HG02981 (cell line): ENCODE measurements at regions not wholly inside any gene's neighbourhood (a gene's known extent, or its start where the extent isn't known, plus 50 kb on each side); places are given as distances from the start of the nearest gene placed in this dataset.
"Not testable (repeated sequence)": the region's sequence is repeated elsewhere in the genome, so short reads cannot be mapped to it uniquely, and the experiment has no call there.

Experiments used
- ATAC-seq: cut with Tn5 transposase; IDR thresholded peaks from one replicate; pipeline ENCODE4 v1.9.1; 2021; ENCODE audit warnings: mild to moderate bottlenecking, moderate library complexity; ENCODE audit not compliant: unreplicated experiment

DNA sequence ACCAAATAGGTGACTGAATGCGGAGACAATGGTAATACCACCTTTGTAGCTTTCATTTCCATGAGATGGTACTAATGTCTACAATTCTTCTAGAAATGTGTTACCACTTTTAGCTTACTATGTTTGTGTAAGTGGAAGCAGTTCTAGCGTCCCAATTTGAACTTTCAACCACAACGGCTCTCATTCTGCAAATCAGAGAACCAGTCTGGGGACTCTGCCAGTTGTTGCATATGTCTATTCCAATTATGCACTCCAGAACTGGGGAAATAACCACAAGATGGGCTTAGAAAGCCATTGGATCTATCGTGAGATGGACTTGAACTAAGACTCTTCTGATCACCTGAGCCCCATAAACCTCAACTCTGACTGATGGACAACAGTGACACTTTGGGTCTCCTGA, 862.3 kb downstream of the SLITRK1 start:
- ATAC-seq: no peak

DNA sequence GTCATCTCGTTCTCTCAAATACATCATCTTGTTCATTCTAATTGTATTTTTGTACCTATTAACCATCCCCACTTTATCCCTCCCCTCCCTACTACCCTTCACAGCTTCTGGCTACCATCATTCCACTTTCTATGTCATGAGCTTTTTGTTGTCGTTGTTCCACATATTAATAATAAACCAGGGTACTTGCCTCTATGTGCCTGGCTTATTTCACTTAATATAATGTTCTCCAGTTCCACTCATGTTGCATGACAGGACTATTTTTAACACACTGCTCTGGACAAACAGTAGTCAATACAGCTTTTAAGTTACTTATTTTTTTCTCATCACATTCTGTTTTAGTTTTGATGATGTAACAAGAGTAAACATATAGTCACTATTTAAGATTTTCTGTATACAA, 872.3 kb downstream of the SLITRK1 start:
- no peak for ATAC-seq

DNA sequence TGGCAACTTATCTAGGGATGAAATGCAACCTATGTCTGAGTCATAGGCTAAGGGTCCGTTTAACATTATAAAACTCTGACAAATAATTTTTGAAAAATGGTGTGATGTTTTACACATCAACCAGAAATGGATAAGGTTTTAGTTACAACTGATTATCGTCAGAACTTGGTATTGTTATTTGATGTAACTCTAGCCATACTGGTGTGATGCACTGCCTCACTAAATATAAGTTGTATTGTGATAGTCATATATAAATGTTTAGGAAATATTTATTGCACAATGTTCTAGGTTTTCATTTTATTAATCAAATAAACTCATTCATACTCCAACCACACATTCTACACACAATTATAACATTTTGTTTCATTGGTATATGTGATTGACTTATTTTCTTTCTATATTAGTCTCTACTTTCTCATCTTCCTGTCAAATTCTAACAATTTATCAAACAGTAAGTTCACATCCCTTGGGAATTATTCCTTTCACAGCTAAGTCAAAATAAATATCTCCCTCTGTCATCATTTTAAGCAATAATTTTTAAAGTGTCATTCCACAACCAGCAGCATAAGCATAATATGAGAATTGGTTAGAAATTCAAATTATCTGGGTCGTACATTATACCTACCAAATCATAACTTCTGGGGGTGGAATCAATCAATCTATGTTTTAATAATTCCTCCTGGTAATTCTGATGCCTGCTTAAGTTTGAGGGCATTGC, 873.9 kb downstream of the SLITRK1 start:
- ATAC-seq: no peak

DNA sequence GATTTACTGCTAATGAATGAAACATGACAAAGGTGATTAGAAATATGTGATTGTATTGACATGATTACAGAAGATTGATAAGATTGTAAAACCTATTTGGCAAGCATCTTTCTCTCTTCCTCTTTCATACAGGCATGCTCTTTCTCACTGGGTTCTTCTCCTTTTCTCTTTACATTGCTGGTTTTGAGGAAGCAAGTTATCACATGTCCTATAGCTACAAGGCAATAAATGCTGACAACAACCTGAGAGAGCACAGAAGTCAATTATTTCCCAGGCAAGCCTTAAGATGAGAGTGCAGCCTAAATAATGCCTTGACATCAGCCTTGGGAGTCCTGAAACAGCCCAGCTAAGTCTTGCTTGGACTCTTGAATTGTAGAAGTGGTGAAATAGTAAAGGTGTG, 875.0 kb downstream of the SLITRK1 start:
- no peak for ATAC-seq

GRCh38 chr13:83003185-83003584, 879.1 kb downstream of the SLITRK1 start:
- ATAC-seq: no peak

GRCh38 chr13:82993417-82993816, 888.9 kb downstream of the SLITRK1 start:
- no peak for ATAC-seq

DNA sequence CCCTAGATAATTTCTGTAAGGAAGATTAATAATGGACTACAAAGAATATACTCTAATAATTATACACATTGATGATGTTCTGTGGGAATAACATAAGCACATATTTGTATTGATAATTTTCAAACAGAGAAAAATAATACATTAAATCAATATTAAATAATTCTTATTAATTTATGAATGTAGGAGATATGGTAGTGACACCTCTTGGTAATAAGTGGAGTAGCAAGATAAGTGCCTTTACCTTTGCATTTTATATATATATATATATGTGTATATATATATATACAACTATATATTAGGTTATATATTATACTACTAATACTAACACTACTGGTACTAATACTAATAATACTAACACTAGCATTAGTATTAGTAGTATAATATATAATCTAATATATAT, 905.8 kb downstream of the SLITRK1 start:
- no peak for ATAC-seq

- ATAC-seq: no peak
These were observed 918.8 kb downstream of the SLITRK1 start for GRCh38 chr13:82963226-82964099.

- no peak for ATAC-seq
These were observed 919.9 kb downstream of the SLITRK1 start for GRCh38 chr13:82962397-82962796.

GRCh38 chr13:82961757-82962156, 920.5 kb downstream of the SLITRK1 start:
- ATAC-seq: no peak

GRCh38 chr13:82952336-82952735, 929.9 kb downstream of the SLITRK1 start:
- not testable (repeated sequence) for ATAC-seq

- no peak for ATAC-seq
These were observed 934.6 kb downstream of the SLITRK1 start for GRCh38 chr13:82947683-82948082.

DNA sequence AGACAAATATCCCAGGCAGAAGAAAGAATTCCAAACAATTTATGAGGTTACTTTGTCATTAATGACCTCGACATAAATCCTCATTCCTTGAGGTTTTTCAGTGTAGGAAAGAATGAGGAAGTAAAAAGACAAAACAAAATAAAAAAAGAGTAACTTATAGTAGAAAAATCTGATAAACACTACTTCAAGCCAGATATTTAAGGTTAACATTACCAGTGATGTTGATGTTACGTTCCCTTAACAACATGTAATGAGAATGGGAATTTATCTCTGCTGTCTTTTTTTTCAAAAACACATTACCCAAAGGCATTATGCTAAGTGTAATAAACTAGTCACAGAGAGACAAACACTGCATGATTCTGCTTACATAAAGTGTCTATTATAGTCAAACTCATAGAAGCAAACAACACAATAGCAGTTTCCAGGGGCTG, 935.1 kb downstream of the SLITRK1 start:
- no peak for ATAC-seq

GRCh38 chr13:82938644-82939043, 943.6 kb downstream of the SLITRK1 start:
- no peak for ATAC-seq

GRCh38 chr13:82934000-82934399, 948.3 kb downstream of the SLITRK1 start:
- ATAC-seq: no peak

DNA sequence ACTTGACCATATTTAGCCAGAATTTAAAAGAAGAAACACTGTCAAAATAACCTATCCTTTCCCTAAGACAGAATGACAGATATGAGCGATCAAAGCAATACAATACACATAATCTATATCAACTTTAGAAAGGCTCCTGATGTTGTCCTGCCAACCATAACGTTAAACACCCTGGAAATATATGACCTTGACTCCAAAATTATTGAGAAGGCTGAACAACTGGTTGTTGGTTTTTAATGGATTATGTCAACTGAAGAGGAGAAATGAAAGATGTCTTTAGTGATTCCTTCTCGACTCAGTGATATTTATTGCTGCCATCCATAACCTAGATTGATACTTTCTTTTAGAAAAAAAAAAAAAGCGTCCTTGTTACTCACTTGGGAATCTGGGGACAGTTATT, 957.2 kb downstream of the SLITRK1 start:
- ATAC-seq: no peak

GRCh38 chr13:82917984-82918383, 964.3 kb downstream of the SLITRK1 start:
- no peak for ATAC-seq

GRCh38 chr13:82912564-82912963, 969.7 kb downstream of the SLITRK1 start:
- ATAC-seq: no peak

DNA sequence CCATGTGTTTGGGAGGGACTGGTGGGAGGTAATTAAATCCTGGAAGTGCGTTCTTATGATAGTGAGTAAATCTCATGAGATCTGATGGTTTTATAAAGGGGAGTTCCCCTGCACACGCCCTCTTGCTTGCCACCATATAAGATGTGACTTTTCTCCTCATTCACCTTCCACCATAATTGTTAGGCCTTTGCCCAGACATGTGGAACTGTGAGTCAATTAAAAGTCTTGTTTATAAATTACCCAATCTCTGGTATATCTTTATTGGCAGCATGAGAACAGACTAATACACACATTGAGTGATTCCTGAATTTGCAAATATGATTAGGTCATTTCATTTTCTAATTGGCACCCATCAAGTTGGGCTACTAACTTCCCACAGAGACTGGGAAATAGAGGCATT, 977.2 kb downstream of the SLITRK1 start:
- ATAC-seq: no peak

- no peak for ATAC-seq
These were observed 981.8 kb downstream of the SLITRK1 start for GRCh38 chr13:82900453-82900852.

DNA sequence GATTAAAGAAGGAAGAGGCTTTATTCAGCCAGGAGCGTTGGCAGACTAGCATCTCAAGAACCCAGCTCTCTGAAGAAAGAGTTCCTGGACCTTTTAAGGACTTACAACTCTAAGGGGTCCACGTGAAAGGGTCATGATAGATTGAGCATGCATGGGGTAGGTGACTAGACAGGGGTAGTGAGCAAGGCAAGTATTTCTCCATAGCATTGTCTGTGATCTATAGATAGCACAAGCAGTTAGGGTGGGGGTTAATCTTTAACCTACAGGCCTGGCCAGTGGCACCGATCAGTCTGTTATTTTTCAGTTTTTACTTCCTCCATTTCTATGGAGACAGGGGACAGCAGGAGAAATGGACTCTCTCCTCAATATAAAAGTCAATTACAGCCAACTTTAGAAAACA, 983.7 kb downstream of the SLITRK1 start:
- no peak for ATAC-seq

- no peak for ATAC-seq
These were observed 1002.4 kb downstream of the SLITRK1 start for GRCh38 chr13:82879921-82880320.
